Upper lobe of left lung (tissue), 6 donors: ENCODE measurements at regions not wholly inside any gene's neighbourhood (a gene's known extent, or its start where the extent isn't known, plus 50 kb on each side); places are given as distances from the start of the nearest gene placed in this dataset.
A peak's percentile ranks its signal among the peaks of the same experiment; 100 is the strongest.

ENCODE experiments used
- ATAC-seq, 2 donors: fragments of 200-7000 bp; cut with Tn5 transposase; one replicate each; pipeline ENCODE4 v1.9.1; 2022; ENCODE audit warnings: mild to moderate bottlenecking in 2 of 2, moderate library complexity in 2 of 2; ENCODE audit not compliant: low FRiP score in 2 of 2
- DNase-seq, 2 donors: peaks; one replicate each; pipeline ENCODE4 v3.0.0-alpha.2; 2019 to 2020
- H3K27ac ChIP-seq, 4 donors: fragments of 200-600 bp; sonication (generic); one replicate each; pipeline ENCODE4 v1.5.1; 2016 to 2019
- H3K27me3 ChIP-seq, 4 donors: fragments of 200-600 bp; sonication (generic); one replicate each; pipeline ENCODE4 v1.5.1; 2017 to 2019
- H3K36me3 ChIP-seq, 4 donors: fragments of 200-600 bp; sonication (generic); one replicate each; pipeline ENCODE4 v1.5.1; 2016 to 2019
- H3K4me1 ChIP-seq, 4 donors: fragments of 200-600 bp; sonication (generic); one replicate each; pipeline ENCODE4 v1.5.1; 2018 to 2019
- H3K4me3 ChIP-seq, 4 donors: fragments of 200-600 bp; sonication (generic); one replicate each; pipeline ENCODE4 v1.5.1; 2017 to 2019; ENCODE audit warnings: mild to moderate bottlenecking in 2 of 4, moderate library complexity in 1 of 4
- H3K9me3 ChIP-seq, 4 donors: fragments of 200-600 bp; sonication (generic); one replicate each; pipeline ENCODE4 v1.5.1; 2018 to 2019
- EP300 ChIP-seq, 4 donors: sonication (generic); formaldehyde crosslinking; IDR thresholded peaks; one replicate each; pipeline ENCODE4 v1.5.1; 2017; ENCODE audit warnings: antibody characterized with exemption in 4 of 4, control low read depth in 2 of 4
- POLR2A ChIP-seq, 4 donors: fragments of 450-650 bp; IDR thresholded peaks; one replicate each; pipeline ENCODE4 v1.5.1; 2016 to 2017; ENCODE audit warnings: antibody characterized with exemption in 4 of 4, mild to moderate bottlenecking in 2 of 4
- POLR2AphosphoS5 ChIP-seq, 2 donors: sonication (generic); formaldehyde crosslinking; IDR thresholded peaks; one replicate each; pipeline ENCODE4 v1.5.1; 2017; ENCODE audit warnings: antibody characterized with exemption in 2 of 2
- WGBS, 2 donors: methylation state at CpG; one replicate each; pipeline ENCODE4 v1.1.5; 2017 to 2018; 5-methylcytosine and 5-hydroxymethylcytosine counted together
- TF ChIP-seq, protein P1 (sequence below), 6 experiments: fragments of 450-650 bp in 4 of 6; fragments of 200-600 bp in 2 of 6; sonication (generic) in 2 of 6; IDR thresholded peaks; one replicate each; pipeline ENCODE4 v1.5.1; 2016 to 2019; ENCODE audit warnings: antibody characterized with exemption in 6 of 6
- donor health status: DM: no; HTN: no; CAD: no; lungs with moderate emphysema.
- donor health status: DM: no; HTN: yes; CAD: no; lungs with severe emphysema.

DNA sequence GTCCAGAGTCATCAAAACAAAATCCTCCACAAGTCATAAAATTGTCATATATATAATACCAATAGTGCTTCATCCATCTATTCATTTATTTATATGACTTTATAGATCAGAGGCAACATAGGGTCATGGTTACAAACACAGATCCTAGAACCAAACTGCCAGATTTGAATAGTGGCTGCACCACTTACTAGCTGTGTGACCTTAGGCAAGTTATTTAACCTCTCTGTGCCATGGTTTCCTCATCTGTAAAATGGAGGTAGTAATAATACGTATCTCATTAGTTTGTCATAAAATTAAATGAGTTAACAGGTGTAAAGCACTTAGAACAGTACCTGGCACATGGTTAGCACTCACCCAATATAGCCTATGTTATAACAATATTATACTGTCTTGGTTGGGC lies 58.9 kb upstream of the BZW1 start:
- DNase-seq = no peak
- Histone ChIP-seq H3K4me3 (no peak overlapping the region), H3K4me1 (peaks cover 0 to 3% (median 0%) of the 10 kb centered on the region in 4 donors), H3K27me3 (no peaks in the 10 kb centered on the region), H3K36me3 (no peaks in the 10 kb centered on the region), H3K27ac (no peak overlapping the region), H3K9me3 (no peaks in the 10 kb centered on the region)
- 90 to 93% methylated on average over 1 of the region's 1 CpG for WGBS, 2 donors
- TF ChIP-seq, protein P1, sequence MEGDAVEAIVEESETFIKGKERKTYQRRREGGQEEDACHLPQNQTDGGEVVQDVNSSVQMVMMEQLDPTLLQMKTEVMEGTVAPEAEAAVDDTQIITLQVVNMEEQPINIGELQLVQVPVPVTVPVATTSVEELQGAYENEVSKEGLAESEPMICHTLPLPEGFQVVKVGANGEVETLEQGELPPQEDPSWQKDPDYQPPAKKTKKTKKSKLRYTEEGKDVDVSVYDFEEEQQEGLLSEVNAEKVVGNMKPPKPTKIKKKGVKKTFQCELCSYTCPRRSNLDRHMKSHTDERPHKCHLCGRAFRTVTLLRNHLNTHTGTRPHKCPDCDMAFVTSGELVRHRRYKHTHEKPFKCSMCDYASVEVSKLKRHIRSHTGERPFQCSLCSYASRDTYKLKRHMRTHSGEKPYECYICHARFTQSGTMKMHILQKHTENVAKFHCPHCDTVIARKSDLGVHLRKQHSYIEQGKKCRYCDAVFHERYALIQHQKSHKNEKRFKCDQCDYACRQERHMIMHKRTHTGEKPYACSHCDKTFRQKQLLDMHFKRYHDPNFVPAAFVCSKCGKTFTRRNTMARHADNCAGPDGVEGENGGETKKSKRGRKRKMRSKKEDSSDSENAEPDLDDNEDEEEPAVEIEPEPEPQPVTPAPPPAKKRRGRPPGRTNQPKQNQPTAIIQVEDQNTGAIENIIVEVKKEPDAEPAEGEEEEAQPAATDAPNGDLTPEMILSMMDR (IDR thresholded peaks at IDR 0.05) = no peak
- no peak for TF ChIP-seq POLR2A (IDR thresholded peaks at IDR 0.05)
- TF ChIP-seq EP300 (IDR thresholded peaks at IDR 0.05) = no peak
- TF ChIP-seq POLR2AphosphoS5 (IDR thresholded peaks at IDR 0.05) = no peak
- no peak for ATAC-seq

DNA sequence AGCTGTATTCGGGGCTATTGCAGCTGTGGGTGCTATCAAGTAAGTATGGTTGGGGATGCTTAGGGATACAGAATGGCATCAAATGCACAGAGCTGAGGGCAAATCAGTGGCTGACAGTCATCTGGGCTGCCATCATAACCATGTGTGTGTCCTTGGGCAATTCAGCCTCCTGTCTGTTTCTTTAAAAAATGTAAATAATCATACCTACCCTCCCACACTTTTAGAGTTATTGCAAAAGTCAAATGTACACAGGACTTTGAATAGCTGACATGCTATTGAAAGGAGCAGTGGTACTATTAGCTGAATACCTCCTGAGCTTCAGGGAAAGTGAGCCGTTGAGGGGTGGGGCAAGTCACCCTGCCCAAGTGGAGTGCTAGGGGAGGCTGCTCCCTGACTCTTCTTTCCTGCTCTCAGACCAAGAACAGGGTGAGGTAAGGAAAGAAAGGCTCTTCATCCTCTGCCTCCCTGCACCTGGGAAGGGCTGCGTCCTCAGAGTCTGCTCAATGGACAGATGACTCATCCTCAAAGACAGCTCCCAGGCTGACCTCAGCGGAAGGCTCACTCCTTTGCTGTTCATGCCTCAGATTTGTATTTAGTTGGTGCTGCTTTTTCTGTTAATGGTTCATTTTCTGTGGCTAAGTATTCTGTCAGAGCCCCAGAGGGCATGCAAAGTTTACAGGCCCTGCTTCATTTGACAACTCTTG lies 54.9 kb upstream of the BZW1 start:
- Histone ChIP-seq H3K9me3 (no peaks in the 10 kb centered on the region), H3K27me3 (no peaks in the 10 kb centered on the region), H3K36me3 (no peaks in the 10 kb centered on the region), H3K27ac (no peak overlapping the region), H3K4me1 (peaks cover 0 to 3% (median 0%) of the 10 kb centered on the region in 4 donors), H3K4me3 (no peak overlapping the region)
- ATAC-seq = peak; percentile 71 to 90
- no peak for TF ChIP-seq POLR2A (IDR thresholded peaks at IDR 0.05)
- TF ChIP-seq POLR2AphosphoS5 (IDR thresholded peaks at IDR 0.05) = no peak
- TF ChIP-seq, protein P1 (IDR thresholded peaks at IDR 0.05) = no peak
- no peak for TF ChIP-seq EP300 (IDR thresholded peaks at IDR 0.05)
- 67 to 70% methylated on average over 4 of the region's 4 CpGs for WGBS, 2 donors
- DNase-seq = peak in 1 of 2 donors; percentile 36

DNA sequence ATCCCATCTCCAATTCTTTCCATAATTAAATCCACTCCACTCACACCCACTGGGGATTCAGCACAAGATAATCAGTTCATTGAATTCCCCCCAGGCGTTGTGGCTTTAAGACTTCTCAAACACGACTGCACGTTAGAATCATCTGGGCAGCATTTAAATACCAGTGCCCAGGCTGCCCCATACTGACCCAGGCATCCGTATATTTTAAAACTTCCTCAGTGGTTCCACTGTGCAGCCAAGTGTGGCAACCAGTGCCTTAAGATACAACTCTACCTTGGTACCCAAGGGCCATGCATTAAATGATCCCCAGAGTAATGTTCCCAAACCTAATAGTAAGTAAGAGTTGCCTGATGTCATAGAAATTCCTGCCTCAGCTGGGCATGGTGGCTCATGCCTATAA lies 54.3 kb upstream of the BZW1 start:
- no peak overlapping the region for H3K27ac ChIP-seq
- DNase-seq = no peak
- WGBS, 2 donors = 80 to 88% methylated on average over 4 of the region's 4 CpGs
- TF ChIP-seq EP300 (IDR thresholded peaks at IDR 0.05) (no peak), POLR2A (IDR thresholded peaks at IDR 0.05) (no peak), POLR2AphosphoS5 (IDR thresholded peaks at IDR 0.05) (no peak)
- TF ChIP-seq, protein P1 (IDR thresholded peaks at IDR 0.05) = no peak
- peaks cover 0 to 3% (median 0%) of the 10 kb centered on the region in 4 donors for H3K4me1 ChIP-seq
- no peaks in the 10 kb centered on the region for H3K9me3 ChIP-seq
- H3K36me3 ChIP-seq = no peaks in the 10 kb centered on the region
- no peak overlapping the region for H3K4me3 ChIP-seq
- no peaks in the 10 kb centered on the region for H3K27me3 ChIP-seq
- peak in 1 of 2 donors; percentile 12 for ATAC-seq

DNA sequence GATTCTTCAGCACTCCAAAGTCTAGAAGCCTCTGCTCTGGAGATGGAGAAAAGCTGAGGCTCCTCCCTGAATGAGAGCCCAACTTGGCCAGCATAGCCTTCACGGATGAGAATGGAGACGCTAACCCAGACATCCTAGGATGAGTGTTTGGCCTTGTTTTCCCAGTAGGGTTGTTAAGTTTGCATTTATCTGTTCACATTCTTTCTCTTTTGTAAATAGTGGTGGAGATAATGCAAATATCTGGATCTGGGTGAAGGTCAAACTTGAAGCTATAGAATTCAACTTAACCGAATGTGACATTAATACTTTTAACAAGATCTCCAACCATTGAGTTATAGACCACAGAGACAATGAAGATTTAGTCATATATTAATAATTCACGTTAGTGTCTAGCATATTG lies 53.4 kb upstream of the BZW1 start:
- Histone ChIP-seq H3K36me3 (no peaks in the 10 kb centered on the region), H3K27ac (no peak overlapping the region), H3K4me1 (peaks cover 0 to 3% (median 0%) of the 10 kb centered on the region in 4 donors), H3K9me3 (no peaks in the 10 kb centered on the region), H3K27me3 (no peaks in the 10 kb centered on the region), H3K4me3 (no peak overlapping the region)
- TF ChIP-seq, protein P1 (IDR thresholded peaks at IDR 0.05) = no peak
- TF ChIP-seq EP300 (IDR thresholded peaks at IDR 0.05) = no peak
- no peak for TF ChIP-seq POLR2A (IDR thresholded peaks at IDR 0.05)
- TF ChIP-seq POLR2AphosphoS5 (IDR thresholded peaks at IDR 0.05) = no peak
- WGBS, 2 donors = 94 to 96% methylated on average over 4 of the region's 4 CpGs
- ATAC-seq (no peak), DNase-seq (no peak)

DNA sequence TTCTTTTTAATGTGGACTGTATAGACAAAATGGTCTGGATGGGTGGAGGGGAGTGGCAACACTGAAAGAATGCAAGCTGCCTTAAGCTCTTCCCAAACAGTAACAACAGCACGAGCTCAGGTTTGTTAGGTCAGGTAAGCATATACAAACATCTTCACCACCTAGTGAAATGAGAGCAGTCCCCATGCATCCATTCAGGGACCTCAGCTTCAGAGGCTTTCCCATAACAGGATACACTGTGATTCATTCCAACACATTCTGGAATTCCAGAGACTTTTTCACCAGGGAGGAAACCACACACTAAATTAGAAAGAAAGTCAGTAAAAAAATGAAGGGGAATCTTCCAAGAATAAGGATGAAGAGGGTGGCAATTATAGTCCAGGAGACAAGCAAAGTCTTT lies 50.4 kb upstream of the BZW1 start:
- no peaks in the 10 kb centered on the region for H3K27me3 ChIP-seq
- H3K9me3 ChIP-seq = no peaks in the 10 kb centered on the region
- 27 to 61% methylated on average over 1 of the region's 1 CpG for WGBS, 2 donors
- H3K27ac ChIP-seq = no peak overlapping the region
- TF ChIP-seq, protein P1 (IDR thresholded peaks at IDR 0.05) = no peak
- no peak for TF ChIP-seq POLR2AphosphoS5 (IDR thresholded peaks at IDR 0.05)
- TF ChIP-seq POLR2A (IDR thresholded peaks at IDR 0.05) = no peak
- no peak for TF ChIP-seq EP300 (IDR thresholded peaks at IDR 0.05)
- peaks cover 0 to 3% (median 0%) of the 10 kb centered on the region in 4 donors for H3K4me1 ChIP-seq
- ATAC-seq (no peak), DNase-seq (no peak)
- no peaks in the 10 kb centered on the region for H3K36me3 ChIP-seq
- H3K4me3 ChIP-seq = no peak overlapping the region
